Testis (tissue), 2 donors: ENCODE measurements at regions not wholly inside any gene's neighbourhood (a gene's known extent, or its start where the extent isn't known, plus 50 kb on each side); places are given as distances from the start of the nearest gene placed in this dataset.

Experiments used
- CTCF ChIP-seq, 3 experiments: fragments of 450-650 bp in 2 of 3; fragments of 200-600 bp in 1 of 3; sonication (generic) in 1 of 3; IDR thresholded peaks; one replicate each; pipeline ENCODE4 v1.5.1; 2016 to 2019; ENCODE audit warnings: antibody characterized with exemption in 3 of 3, mild to moderate bottlenecking in 2 of 3, moderate library complexity in 1 of 3
- POLR2A ChIP-seq: fragments of 450-650 bp; IDR thresholded peaks from one replicate; pipeline ENCODE4 v1.6.1; 2017; ENCODE audit warnings: antibody characterized with exemption, mild to moderate bottlenecking, moderate library complexity

- TF ChIP-seq CTCF (IDR thresholded peaks at IDR 0.05) (no peak), POLR2A (no peak)
These were observed 477.6 kb downstream of the NTRK2 start for GRCh38 chr9:85147046-85147640.
